HG03457 (cell line): ENCODE measurements at regions not wholly inside any gene's neighbourhood (a gene's known extent, or its start where the extent isn't known, plus 50 kb on each side); places are given as distances from the start of the nearest gene placed in this dataset.
"Not testable (repeated sequence)": the region's sequence is repeated elsewhere in the genome, so short reads cannot be mapped to it uniquely, and the experiment has no call there.

Experiments
- ATAC-seq: cut with Tn5 transposase; IDR thresholded peaks from one replicate; pipeline ENCODE4 v1.9.1; 2021; ENCODE audit warnings: moderate number of reproducible peaks; ENCODE audit not compliant: unreplicated experiment

DNA sequence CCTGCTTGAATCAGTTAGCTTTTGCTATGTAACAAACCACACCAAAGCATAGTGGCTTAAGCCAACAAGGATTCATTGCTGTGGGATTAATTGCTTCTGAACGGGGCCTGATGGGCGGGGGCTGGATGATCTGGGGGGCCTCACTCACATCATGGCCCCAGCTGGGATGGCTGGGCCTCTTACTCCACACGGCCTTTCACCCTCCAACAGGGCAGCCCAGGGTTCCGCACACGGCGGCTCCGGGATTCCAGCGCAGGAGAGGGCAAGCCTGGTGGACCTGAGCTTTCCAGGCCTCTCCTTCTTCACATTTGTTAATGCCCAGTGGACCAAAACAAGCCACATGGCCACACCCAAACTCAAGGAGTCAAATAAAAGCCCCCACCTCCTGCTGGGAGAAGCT lies 86.3 kb upstream of the PHLPP1 start:
- ATAC-seq: no peak

GRCh38 chr18:62631173-62631572 lies 84.2 kb upstream of the PHLPP1 start:
- ATAC-seq: no peak

GRCh38 chr18:62632788-62633455 lies 82.4 kb upstream of the PHLPP1 start:
- no peak for ATAC-seq

- no peak for ATAC-seq
Measured at GRCh38 chr18:62634458-62634857, 80.9 kb upstream of the PHLPP1 start.

DNA sequence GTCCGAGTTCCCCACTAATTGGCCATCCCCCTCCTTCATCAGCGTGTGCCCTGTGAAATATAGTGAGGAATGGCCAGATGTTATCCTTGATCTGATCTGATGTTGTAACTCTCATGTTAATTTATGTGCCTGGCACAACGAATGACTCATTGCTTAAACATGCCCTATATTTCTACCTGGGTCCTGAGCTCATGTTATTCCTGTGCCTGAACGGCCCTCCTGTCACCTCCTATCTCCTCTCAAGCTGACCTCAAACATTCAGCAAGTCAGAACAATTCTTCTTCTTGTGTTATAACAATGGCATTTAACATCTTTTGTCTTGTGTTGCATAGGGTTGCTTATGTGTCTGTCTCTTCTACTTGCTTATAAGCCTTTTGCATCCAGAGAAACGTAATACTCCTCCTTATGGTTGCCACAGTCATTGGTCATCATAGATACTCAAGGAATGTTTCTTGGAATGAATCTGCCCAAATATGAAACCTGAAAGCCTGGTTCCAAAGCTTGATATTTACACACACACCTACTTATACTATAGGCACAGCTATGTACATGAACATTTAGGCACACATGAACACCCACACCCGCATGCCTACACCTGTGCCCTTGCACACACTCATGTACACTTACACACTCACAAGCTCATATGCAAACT lies 80.2 kb upstream of the PHLPP1 start:
- ATAC-seq: no peak

DNA sequence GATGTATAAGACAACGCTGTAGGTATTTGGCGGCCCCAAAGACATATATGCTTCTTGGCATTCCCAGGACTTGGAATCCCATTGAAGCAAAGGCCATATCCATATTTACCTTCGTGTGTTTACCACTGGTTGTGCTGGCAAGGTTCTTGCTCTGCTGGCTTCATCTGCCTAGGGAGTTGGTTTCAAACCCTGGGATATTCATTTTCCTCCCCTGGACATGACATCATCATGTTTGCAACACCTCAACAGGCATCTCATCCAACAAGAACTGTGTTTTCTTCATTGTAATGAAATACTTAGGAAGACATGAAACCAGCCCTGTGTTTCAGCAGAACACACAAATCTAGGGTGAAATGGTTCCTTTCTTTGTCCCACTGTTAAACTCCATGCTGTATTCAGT lies 77.9 kb upstream of the PHLPP1 start:
- no peak for ATAC-seq

- ATAC-seq: peak; percentile 64
Measured at GRCh38 chr18:62637807-62638687, 77.3 kb upstream of the PHLPP1 start.

- ATAC-seq: no peak
Measured at GRCh38 chr18:62643181-62643580, 72.2 kb upstream of the PHLPP1 start.

GRCh38 chr18:62644773-62645172 lies 70.6 kb upstream of the PHLPP1 start:
- ATAC-seq: no peak

DNA sequence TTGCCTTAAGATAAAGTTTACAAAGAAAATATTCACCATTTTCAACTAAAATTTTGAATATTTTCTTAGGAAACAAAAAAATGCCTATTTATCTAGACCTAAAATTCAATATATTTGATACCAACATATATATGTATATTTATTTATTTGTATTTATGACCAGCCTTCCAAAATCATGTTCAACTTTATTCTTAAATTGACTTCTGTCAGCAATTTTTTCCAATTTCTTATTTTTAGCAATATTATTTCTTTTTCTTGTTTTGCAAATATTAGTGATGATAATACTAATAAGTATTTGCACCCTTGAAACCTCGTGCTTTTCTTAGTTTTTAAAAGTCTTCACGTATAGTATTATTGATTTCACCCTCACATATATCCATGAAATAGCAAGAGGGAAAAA lies 68.2 kb upstream of the PHLPP1 start:
- no peak for ATAC-seq

GRCh38 chr18:62648045-62648678 lies 67.2 kb upstream of the PHLPP1 start:
- ATAC-seq: no peak

- no peak for ATAC-seq
Measured at GRCh38 chr18:62651276-62652056, 63.9 kb upstream of the PHLPP1 start.

- not testable (repeated sequence) for ATAC-seq
Measured at GRCh38 chr18:62652057-62652629, 63.2 kb upstream of the PHLPP1 start.

DNA sequence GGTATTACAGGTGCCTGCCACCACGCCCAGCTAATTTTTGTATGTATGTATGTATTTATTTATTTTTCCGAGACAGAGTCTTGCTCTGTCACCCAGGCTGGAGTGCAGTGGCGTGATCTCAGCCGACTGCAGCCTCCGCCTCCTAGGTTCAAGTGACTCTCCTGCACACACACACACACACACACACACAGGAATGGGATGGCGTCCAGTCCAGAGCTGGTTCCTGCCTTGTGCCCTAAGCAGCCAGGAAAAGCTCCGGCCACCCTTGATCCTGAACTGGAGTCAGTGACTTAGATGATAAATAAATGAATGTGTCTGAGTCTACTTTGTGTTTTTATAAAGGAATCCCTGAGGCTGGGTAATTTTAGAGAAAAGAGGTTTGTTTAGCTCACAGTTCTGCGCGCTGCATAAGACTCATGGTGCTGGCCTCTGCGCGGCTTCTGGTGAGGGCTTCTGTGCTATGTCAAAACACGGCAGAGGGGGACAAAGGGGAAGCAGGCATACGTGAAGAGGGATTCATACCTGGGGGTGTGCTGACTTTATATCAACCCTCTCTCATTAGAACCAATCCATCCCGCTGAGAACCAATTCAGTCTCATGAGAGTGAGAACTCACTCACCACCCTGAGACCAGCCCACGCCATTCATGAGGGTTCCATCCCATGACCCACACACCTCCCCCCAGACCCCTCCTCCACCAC lies 59.7 kb upstream of the PHLPP1 start:
- no peak for ATAC-seq

GRCh38 chr18:62658028-62658427 lies 57.3 kb upstream of the PHLPP1 start:
- no peak for ATAC-seq

DNA sequence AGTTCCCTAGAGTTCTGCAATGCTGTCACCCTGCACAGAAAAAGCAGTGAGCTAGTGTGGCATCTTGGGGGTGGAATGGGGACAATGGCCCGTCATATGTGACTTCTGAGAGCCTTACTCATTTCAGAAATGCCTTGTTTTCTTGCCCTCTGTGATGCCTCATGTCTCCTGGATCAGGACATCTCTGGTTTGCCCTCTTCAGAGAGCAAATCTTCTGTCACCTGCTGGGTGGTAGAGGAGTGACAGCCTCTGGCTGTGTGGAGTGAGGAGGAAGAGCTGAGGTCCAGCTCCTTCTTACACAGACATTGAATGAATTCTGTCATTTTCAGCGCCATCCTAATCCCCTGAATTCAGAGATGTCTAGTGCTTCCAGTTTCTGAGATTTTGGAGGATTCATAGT lies 55.6 kb upstream of the PHLPP1 start:
- no peak for ATAC-seq

GRCh38 chr18:62660691-62661090 lies 54.6 kb upstream of the PHLPP1 start:
- ATAC-seq: no peak

GRCh38 chr18:62663731-62664336 lies 51.5 kb upstream of the PHLPP1 start:
- ATAC-seq: peak; percentile 69

DNA sequence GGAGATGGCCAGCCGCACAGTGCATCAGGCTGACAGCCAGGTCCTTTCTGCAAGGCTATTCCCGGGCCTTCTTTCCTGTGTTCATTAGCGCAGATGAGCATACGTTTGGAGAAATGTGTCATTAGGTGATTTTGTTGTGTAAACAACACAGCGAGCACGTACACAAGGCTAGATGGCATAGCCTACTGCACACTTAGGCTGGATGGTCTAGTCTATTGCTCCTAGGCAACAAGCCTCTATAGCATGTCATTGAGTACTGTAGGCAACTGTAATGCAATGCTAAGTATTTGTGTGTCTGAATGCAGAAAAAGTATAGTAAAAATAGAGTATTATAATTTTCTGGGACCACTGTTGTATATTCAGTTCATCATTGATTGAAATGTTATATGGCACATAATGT lies 50.9 kb upstream of the PHLPP1 start:
- ATAC-seq: no peak
